BE2C (cell line): ENCODE measurements at regions not wholly inside any gene's neighbourhood (a gene's known extent, or its start where the extent isn't known, plus 50 kb on each side); places are given as distances from the start of the nearest gene placed in this dataset.

Source experiments
- DNase-seq: peaks from one replicate; pipeline ENCODE4 v3.0.0-alpha.2; 2020
- H3K27me3 ChIP-seq: fragments of 250-450 bp; sonication (Bioruptor Pico); 2 replicates; pipeline ENCODE4 v1.5.1; 2020; ENCODE audit warnings: mild to moderate bottlenecking
- H3K36me3 ChIP-seq: fragments of 250-450 bp; sonication (Bioruptor Pico); 2 replicates; pipeline ENCODE4 v1.5.1; 2020; ENCODE audit warnings: mild to moderate bottlenecking
- H3K4me1 ChIP-seq: fragments of 250-450 bp; sonication (Bioruptor Pico); 2 replicates; pipeline ENCODE4 v1.5.1; 2020
- H3K4me3 ChIP-seq: 2 replicates; pipeline ENCODE4 v1.5.1; 2011; ENCODE audit warnings: low read depth, low read length
- H3K9me3 ChIP-seq: fragments of 250-450 bp; sonication (Bioruptor Pico); 2 replicates; pipeline ENCODE4 v1.5.1; 2020
- TF ChIP-seq, protein P1 (sequence below): IDR thresholded peaks from 2 replicates; pipeline ENCODE4 v1.5.1; 2012; ENCODE audit warnings: mild to moderate bottlenecking, low read depth, low read length

DNA sequence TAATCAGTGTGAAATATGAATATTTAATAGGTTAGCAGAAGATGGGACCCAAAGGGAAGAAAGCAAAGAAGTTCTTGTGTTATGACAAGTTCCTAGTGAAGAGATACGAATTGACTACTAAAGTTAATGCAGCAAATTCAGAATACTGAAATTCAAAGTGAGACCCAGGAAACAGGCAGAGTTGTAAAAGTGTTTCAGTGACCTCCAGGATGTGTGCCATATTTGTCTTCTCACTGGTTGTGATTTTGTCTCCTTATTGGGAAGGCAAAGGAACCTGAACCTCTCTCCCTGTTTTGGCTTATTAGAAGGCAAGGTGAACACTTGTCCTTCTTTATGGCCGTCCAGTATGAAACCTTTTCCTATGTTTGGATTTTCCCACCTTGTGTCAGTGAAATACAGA lies 51.8 kb upstream of the DTNBP1 start:
- Histone ChIP-seq H3K9me3 (no peaks in the 10 kb centered on the region), H3K4me1 (no peaks in the 10 kb centered on the region), H3K36me3 (no peaks in the 10 kb centered on the region), H3K4me3 (no peak overlapping the region), H3K27me3 (no peaks in the 10 kb centered on the region)
- TF ChIP-seq, protein P1, sequence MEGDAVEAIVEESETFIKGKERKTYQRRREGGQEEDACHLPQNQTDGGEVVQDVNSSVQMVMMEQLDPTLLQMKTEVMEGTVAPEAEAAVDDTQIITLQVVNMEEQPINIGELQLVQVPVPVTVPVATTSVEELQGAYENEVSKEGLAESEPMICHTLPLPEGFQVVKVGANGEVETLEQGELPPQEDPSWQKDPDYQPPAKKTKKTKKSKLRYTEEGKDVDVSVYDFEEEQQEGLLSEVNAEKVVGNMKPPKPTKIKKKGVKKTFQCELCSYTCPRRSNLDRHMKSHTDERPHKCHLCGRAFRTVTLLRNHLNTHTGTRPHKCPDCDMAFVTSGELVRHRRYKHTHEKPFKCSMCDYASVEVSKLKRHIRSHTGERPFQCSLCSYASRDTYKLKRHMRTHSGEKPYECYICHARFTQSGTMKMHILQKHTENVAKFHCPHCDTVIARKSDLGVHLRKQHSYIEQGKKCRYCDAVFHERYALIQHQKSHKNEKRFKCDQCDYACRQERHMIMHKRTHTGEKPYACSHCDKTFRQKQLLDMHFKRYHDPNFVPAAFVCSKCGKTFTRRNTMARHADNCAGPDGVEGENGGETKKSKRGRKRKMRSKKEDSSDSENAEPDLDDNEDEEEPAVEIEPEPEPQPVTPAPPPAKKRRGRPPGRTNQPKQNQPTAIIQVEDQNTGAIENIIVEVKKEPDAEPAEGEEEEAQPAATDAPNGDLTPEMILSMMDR: no peak
- DNase-seq: no peak

GRCh38 chr6:15713325-15713724 lies 50.5 kb upstream of the DTNBP1 start:
- TF ChIP-seq, protein P1: no peak
- Histone ChIP-seq H3K27me3 (no peaks in the 10 kb centered on the region), H3K36me3 (no peaks in the 10 kb centered on the region), H3K4me3 (no peak overlapping the region), H3K9me3 (no peaks in the 10 kb centered on the region), H3K4me1 (no peaks in the 10 kb centered on the region)
- no peak for DNase-seq

DNA sequence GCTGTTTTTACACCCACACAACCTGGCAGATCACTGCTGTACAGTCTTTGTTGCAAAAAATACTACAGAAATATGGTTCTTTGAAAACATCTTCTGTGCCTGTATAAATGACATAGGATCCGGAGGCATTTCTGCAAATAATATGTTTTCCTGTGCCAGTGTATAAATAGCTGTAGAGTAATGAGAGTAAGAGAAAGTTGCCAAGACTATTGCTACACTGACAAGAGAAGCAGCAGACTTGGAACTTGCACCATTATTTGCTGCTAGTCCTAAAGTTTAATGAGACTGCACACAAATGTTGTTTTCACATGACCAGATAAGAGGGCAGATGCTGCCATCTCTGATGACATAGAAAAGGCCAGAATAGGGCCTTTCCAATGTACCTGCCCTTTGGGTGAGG lies 50.0 kb upstream of the DTNBP1 start:
- no peaks in the 10 kb centered on the region for H3K27me3 ChIP-seq
- no peak overlapping the region for H3K4me3 ChIP-seq
- H3K4me1 ChIP-seq: no peaks in the 10 kb centered on the region
- H3K9me3 ChIP-seq: no peaks in the 10 kb centered on the region
- no peaks in the 10 kb centered on the region for H3K36me3 ChIP-seq
- TF ChIP-seq, protein P1: no peak
- no peak for DNase-seq
